Testis (tissue), 2 donors: ENCODE measurements at regions not wholly inside any gene's neighbourhood (a gene's known extent, or its start where the extent isn't known, plus 50 kb on each side); places are given as distances from the start of the nearest gene placed in this dataset.

Experiments used
- POLR2A ChIP-seq: fragments of 450-650 bp; IDR thresholded peaks from one replicate; pipeline ENCODE4 v1.6.1; 2017; ENCODE audit warnings: antibody characterized with exemption, mild to moderate bottlenecking, moderate library complexity
- TF ChIP-seq, protein P1 (sequence below), 3 experiments: fragments of 450-650 bp in 2 of 3; fragments of 200-600 bp in 1 of 3; sonication (generic) in 1 of 3; IDR thresholded peaks; one replicate each; pipeline ENCODE4 v1.5.1; 2016 to 2019; ENCODE audit warnings: antibody characterized with exemption in 3 of 3, mild to moderate bottlenecking in 2 of 3, moderate library complexity in 1 of 3

- no peak for TF ChIP-seq POLR2A
- TF ChIP-seq, protein P1, sequence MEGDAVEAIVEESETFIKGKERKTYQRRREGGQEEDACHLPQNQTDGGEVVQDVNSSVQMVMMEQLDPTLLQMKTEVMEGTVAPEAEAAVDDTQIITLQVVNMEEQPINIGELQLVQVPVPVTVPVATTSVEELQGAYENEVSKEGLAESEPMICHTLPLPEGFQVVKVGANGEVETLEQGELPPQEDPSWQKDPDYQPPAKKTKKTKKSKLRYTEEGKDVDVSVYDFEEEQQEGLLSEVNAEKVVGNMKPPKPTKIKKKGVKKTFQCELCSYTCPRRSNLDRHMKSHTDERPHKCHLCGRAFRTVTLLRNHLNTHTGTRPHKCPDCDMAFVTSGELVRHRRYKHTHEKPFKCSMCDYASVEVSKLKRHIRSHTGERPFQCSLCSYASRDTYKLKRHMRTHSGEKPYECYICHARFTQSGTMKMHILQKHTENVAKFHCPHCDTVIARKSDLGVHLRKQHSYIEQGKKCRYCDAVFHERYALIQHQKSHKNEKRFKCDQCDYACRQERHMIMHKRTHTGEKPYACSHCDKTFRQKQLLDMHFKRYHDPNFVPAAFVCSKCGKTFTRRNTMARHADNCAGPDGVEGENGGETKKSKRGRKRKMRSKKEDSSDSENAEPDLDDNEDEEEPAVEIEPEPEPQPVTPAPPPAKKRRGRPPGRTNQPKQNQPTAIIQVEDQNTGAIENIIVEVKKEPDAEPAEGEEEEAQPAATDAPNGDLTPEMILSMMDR (IDR thresholded peaks at IDR 0.05): no peak
These were observed 771.4 kb upstream of the DEFB115 start for GRCh38 chr20:30486103-30486478.
